ENCODE measurements at regions not wholly inside any gene's neighbourhood (a gene's known extent, or its start where the extent isn't known, plus 50 kb on each side); places are given as distances from the start of the nearest gene placed in this dataset.

- TF ChIP-seq, protein P1, sequence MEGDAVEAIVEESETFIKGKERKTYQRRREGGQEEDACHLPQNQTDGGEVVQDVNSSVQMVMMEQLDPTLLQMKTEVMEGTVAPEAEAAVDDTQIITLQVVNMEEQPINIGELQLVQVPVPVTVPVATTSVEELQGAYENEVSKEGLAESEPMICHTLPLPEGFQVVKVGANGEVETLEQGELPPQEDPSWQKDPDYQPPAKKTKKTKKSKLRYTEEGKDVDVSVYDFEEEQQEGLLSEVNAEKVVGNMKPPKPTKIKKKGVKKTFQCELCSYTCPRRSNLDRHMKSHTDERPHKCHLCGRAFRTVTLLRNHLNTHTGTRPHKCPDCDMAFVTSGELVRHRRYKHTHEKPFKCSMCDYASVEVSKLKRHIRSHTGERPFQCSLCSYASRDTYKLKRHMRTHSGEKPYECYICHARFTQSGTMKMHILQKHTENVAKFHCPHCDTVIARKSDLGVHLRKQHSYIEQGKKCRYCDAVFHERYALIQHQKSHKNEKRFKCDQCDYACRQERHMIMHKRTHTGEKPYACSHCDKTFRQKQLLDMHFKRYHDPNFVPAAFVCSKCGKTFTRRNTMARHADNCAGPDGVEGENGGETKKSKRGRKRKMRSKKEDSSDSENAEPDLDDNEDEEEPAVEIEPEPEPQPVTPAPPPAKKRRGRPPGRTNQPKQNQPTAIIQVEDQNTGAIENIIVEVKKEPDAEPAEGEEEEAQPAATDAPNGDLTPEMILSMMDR (conservative IDR thresholded peaks at IDR 0.05) = no peak
- Mint-ChIP-seq H3K27me3 (peaks cover 5% of the 10 kb centered on the region), H3K27ac (no peak overlapping the region), H3K4me3 (no peak overlapping the region), H3K9me3 (peaks cover 9% of the 10 kb centered on the region), H3K36me3 (peaks cover 3% of the 10 kb centered on the region), H3K4me1 (ENCODE audit: unreplicated experiment) (peaks cover 15% of the 10 kb centered on the region)
- DNase-seq (ENCODE audit: extremely low spot score, unreplicated experiment) = no peak
Observed at GRCh38 chr2:67689651-67690050, 292.5 kb downstream of the ETAA1 start.

GRCh38 chr2:67694445-67694844 is 297.3 kb downstream of the ETAA1 start:
- TF ChIP-seq, protein P1 (conservative IDR thresholded peaks at IDR 0.05) = no peak
- Mint-ChIP-seq H3K4me1 (ENCODE audit: unreplicated experiment) (peaks cover 30% of the 10 kb centered on the region), H3K27ac (peak overlapping the region; percentile 77), H3K9me3 (peaks cover 9% of the 10 kb centered on the region), H3K27me3 (peaks cover 3% of the 10 kb centered on the region), H3K36me3 (peaks cover 3% of the 10 kb centered on the region), H3K4me3 (peak overlapping the region; percentile 75)
- DNase-seq (ENCODE audit: extremely low spot score, unreplicated experiment) = no peak

GRCh38 chr2:67701011-67701410 is 303.9 kb downstream of the ETAA1 start:
- no peak for DNase-seq (ENCODE audit: extremely low spot score, unreplicated experiment)
- Mint-ChIP-seq H3K4me3 (no peak overlapping the region), H3K9me3 (peaks cover 8% of the 10 kb centered on the region), H3K4me1 (ENCODE audit: unreplicated experiment) (peaks cover 21% of the 10 kb centered on the region), H3K27me3 (no peaks in the 10 kb centered on the region), H3K36me3 (peaks cover 4% of the 10 kb centered on the region), H3K27ac (no peak overlapping the region)
- TF ChIP-seq, protein P1 (conservative IDR thresholded peaks at IDR 0.05) = no peak

DNA sequence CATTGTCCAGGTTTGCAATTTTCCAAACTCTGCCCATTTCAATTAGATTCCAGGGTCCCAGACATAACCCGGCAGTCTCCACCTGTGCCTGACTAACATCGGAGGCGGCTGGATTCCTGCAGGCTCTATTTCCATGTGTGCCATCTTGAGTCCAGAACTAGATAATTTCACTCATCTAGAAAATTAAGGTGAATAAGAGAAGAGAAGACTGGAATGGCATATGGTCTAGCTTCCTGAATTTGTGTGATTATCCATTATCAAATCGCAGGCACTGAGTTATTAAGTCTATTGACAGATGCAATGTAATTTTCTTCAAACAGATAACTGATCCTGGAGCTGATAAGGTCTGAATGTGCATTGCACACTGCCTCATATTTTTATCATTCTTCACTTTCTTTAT is 305.2 kb downstream of the ETAA1 start:
- peaks cover 8% of the 10 kb centered on the region for H3K9me3 Mint-ChIP-seq
- DNase-seq (ENCODE audit: extremely low spot score, unreplicated experiment) = no peak
- H3K4me3 Mint-ChIP-seq = no peak overlapping the region
- H3K27me3 Mint-ChIP-seq = no peaks in the 10 kb centered on the region
- H3K4me1 Mint-ChIP-seq (ENCODE audit: unreplicated experiment) = peaks cover 15% of the 10 kb centered on the region
- peaks cover 4% of the 10 kb centered on the region for H3K36me3 Mint-ChIP-seq
- no peak overlapping the region for H3K27ac Mint-ChIP-seq
- TF ChIP-seq, protein P1 (conservative IDR thresholded peaks at IDR 0.05) = no peak

DNA sequence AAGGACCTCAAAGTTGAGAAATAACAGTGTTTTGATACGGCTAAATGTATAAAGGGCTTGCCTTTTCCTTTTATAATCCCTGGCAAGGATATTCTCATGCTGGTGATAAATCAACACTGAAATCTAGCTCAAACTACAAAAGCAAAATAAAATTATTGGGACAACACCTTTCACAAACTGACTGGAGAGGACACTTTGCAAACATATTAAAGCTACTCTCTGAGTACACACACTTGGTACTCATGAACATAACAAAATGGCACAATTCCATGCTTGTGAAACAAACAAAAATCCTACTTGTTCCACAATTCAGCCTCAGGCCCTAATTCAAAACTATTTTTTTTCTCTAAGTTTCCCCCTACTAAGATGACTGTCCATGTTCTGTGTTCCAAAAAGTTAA is 305.8 kb downstream of the ETAA1 start:
- peaks cover 8% of the 10 kb centered on the region for H3K9me3 Mint-ChIP-seq
- DNase-seq (ENCODE audit: extremely low spot score, unreplicated experiment) = no peak
- H3K27ac Mint-ChIP-seq = no peak overlapping the region

More for the DNA sequence above, 305.8 kb downstream of the ETAA1 start:
- no peaks in the 10 kb centered on the region for H3K27me3 Mint-ChIP-seq
- peaks cover 15% of the 10 kb centered on the region for H3K4me1 Mint-ChIP-seq (ENCODE audit: unreplicated experiment)
- H3K4me3 Mint-ChIP-seq = no peak overlapping the region
- TF ChIP-seq, protein P1 (conservative IDR thresholded peaks at IDR 0.05) = no peak
- peaks cover 4% of the 10 kb centered on the region for H3K36me3 Mint-ChIP-seq

Data from type B pancreatic cell (in vitro differentiated cells).